K562 (cell line): ENCODE measurements at regions not wholly inside any gene's neighbourhood (a gene's known extent, or its start where the extent isn't known, plus 50 kb on each side); places are given as distances from the start of the nearest gene placed in this dataset.

Source experiments
- ATAC-seq: fragments of 200-7000 bp; cut with Tn5 transposase; 3 replicates; pipeline ENCODE4 v1.9.1; 2020; ENCODE audit warnings: moderate library complexity
- BruUV-seq: library from RNA; stranded (reverse); fragments of 400-500 nt; replicated peaks from 2 replicates; lab custom pipeline; 2021; lab: Mats Ljungman, UMichigan
- CTCF ChIA-PET: fragments of 300-600 bp; formaldehyde crosslinking; extraction: SDS; loops from one replicate; lab custom pipeline; 2021; ENCODE audit warnings: low intra/inter-chr PET ratio; lab: Yijun Ruan, JAX
- POLR2A ChIA-PET: fragments of 300-600, 350-650 bp; sonication (Branson Sonifier 250); formaldehyde crosslinking; extraction: SDS; loops from one replicate; lab custom pipeline; 2021; ENCODE audit warnings: antibody characterized with exemption, inconsistent platforms; lab: Yijun Ruan, JAX
- DNase-seq, 4 experiments: peaks; one replicate each; pipeline versions ENCODE4 v3.0.0 to v3.0.0-alpha.2; 2011 to 2018; ENCODE audit warnings: low spot score in 3 of 4, mixed read lengths in 3 of 4; ENCODE audit errors: extremely low read depth in 1 of 4
- FAIRE-seq: peaks from 2 replicates; lab custom pipeline; 2011; peaks lifted over from hg19 to GRCh38; lab: Jason Lieb, UNC
- H2AFZ ChIP-seq: 2 replicates; pipeline ENCODE4 v1.6.0; 2011; ENCODE audit warnings: low read depth, low read length, control low read depth, inconsistent platforms
- H3K27ac ChIP-seq: fragments of 200-600 bp; 3 replicates; pipeline ENCODE4 v1.8.0; 2011; ENCODE audit warnings: low read depth, mild to moderate bottlenecking, control low read depth, inconsistent platforms, low read length, moderate library complexity, mixed read lengths; ENCODE audit errors: extremely low read depth
- H3K27me3 ChIP-seq, 2 experiments: fragments of 300-600 bp in 1 of 2; 2 replicates in 1 of 2; 3 replicates in 1 of 2; pipeline versions ENCODE4 v1.6.0 to v1.8.0; 2011; ENCODE audit warnings: inconsistent platforms in 2 of 2, low read length in 2 of 2, mild to moderate bottlenecking in 1 of 2, mixed read lengths in 1 of 2, moderate library complexity in 1 of 2; ENCODE audit not compliant: control insufficient read depth in 2 of 2, insufficient read depth in 2 of 2
- H3K36me3 ChIP-seq: fragments of 300-600 bp; 3 replicates; pipeline ENCODE4 v1.8.0; 2011; ENCODE audit warnings: mild to moderate bottlenecking, low read length, inconsistent platforms; ENCODE audit not compliant: control insufficient read depth, insufficient read depth
- H3K4me1 ChIP-seq, 2 experiments: fragments of 200-600 bp in 1 of 2; replicated peaks in 1 of 2; 2 replicates in 1 of 2; 3 replicates in 1 of 2; pipeline versions ENCODE4 v1.5.1 to v1.8.0; 2011; ENCODE audit warnings: inconsistent platforms in 2 of 2, low read length in 2 of 2, mild to moderate bottlenecking in 1 of 2, mixed read lengths in 1 of 2, moderate library complexity in 1 of 2; ENCODE audit not compliant: control insufficient read depth in 2 of 2, insufficient read depth in 2 of 2
- H3K4me2 ChIP-seq: 2 replicates; pipeline ENCODE4 v1.6.1; 2011; ENCODE audit warnings: low read length, control low read depth, inconsistent platforms, mixed read lengths; ENCODE audit not compliant: insufficient read depth
- H3K4me3 ChIP-seq: fragments of 200-600 bp; sonication (generic), shearing (Covaris generic); 2 replicates; pipeline ENCODE4 v1.5.1; 2016; ENCODE audit warnings: control low read depth, inconsistent platforms
- H3K79me2 ChIP-seq: fragments of 200-600 bp; 3 replicates; pipeline ENCODE4 v1.8.0; 2011; ENCODE audit warnings: low read length, inconsistent platforms; ENCODE audit not compliant: control insufficient read depth, insufficient read depth
- H3K9ac ChIP-seq, 2 experiments: 2 replicates each; pipeline versions ENCODE4 v1.6.0 to v1.6.1; 2011; ENCODE audit warnings: low read depth in 2 of 2, low read length in 2 of 2, control low read depth in 1 of 2, inconsistent platforms in 1 of 2, mild to moderate bottlenecking in 1 of 2, mixed read lengths in 1 of 2; ENCODE audit not compliant: insufficient read depth in 1 of 2
- H3K9me1 ChIP-seq: one replicate; pipeline ENCODE4 v1.6.0; 2011; ENCODE audit warnings: inconsistent platforms, mild to moderate bottlenecking, low read length, moderate library complexity; ENCODE audit not compliant: control insufficient read depth, insufficient read depth
- H3K9me3 ChIP-seq: replicated peaks from 2 replicates; pipeline ENCODE4 v1.5.1; 2011; ENCODE audit warnings: low read depth, low read length, inconsistent platforms; ENCODE audit not compliant: control insufficient read depth, insufficient read depth
- H4K20me1 ChIP-seq: replicated peaks from 2 replicates; pipeline ENCODE4 v1.6.1; 2011; ENCODE audit warnings: low read length, inconsistent platforms, mixed read lengths; ENCODE audit not compliant: control insufficient read depth, insufficient read depth
- FOXA3 ChIP-seq, 2 experiments: fragments of 450-650 bp in 1 of 2; sonication (generic) in 1 of 2; formaldehyde crosslinking; IDR thresholded peaks in 1 of 2; conservative IDR thresholded peaks in 1 of 2; 2 replicates each; pipeline versions ENCODE4 v1.4.0 to v1.8.0; 2020 to 2022; ENCODE audit warnings: mild to moderate bottlenecking in 2 of 2, missing genetic modification reagents in 1 of 2
- GATA2 ChIP-seq: sonication (generic); formaldehyde crosslinking; IDR thresholded peaks from 2 replicates; pipeline ENCODE4 v1.4.0; 2020; ENCODE audit warnings: mild to moderate bottlenecking, missing genetic modification reagents
- XRCC3 ChIP-seq: fragments of 450-650 bp; IDR thresholded peaks from 2 replicates; pipeline ENCODE4 v1.6.1; 2017; ENCODE audit warnings: mild to moderate bottlenecking, moderate library complexity
- ZNF263 ChIP-seq: sonication (generic); formaldehyde crosslinking; IDR thresholded peaks from 2 replicates; pipeline ENCODE4 v1.8.0; 2022; ENCODE audit warnings: mild to moderate bottlenecking, missing genetic modification reagents, borderline replicate concordance
- ZNF695 ChIP-seq: fragments of 450-650 bp; formaldehyde crosslinking; IDR thresholded peaks from 2 replicates; pipeline ENCODE4 v1.4.0; 2020; ENCODE audit warnings: mild to moderate bottlenecking, moderate library complexity
- whole genome bisulfite sequencing: fragments of 100-300 bp; shearing (Covaris generic); methylation state at CpG from one replicate; pipeline ENCODE4 v1.1.6; 2016; ENCODE audit warnings: low coverage, mixed read lengths; ENCODE audit not compliant: insufficient coverage; ENCODE audit errors: missing lambda C conversion rate; 5-methylcytosine and 5-hydroxymethylcytosine counted together
- in situ Hi-C: fragments of 300-500 bp; cut with MboI; formaldehyde crosslinking; loops from 4 replicates; pipeline ENCODE4 v1.15.0; 2018; ENCODE audit warnings: inconsistent platforms, mixed read lengths
- intact Hi-C: fragments of 100-400 bp; cut with micrococcal nuclease; formaldehyde crosslinking; loops from 2 replicates; pipeline ENCODE4 v1.14.2; 2022

GRCh38 chr17:79539944-79540705, 70.7 kb downstream of the RBFOX3 start:
- Histone ChIP-seq H3K36me3 (no peaks in the 10 kb centered on the region), H3K27ac (no peak overlapping the region), H3K4me2 (no peak overlapping the region), H3K27me3 (peaks cover 31 to 81% of the 10 kb centered on the region in 2 experiments; a peak in 4 of 5 replicates), H3K9me3 (no peaks in the 10 kb centered on the region), H3K79me2 (no peaks in the 10 kb centered on the region), H4K20me1 (peaks cover 6% of the 10 kb centered on the region; the same call in 1 of the 2 replicates), H3K9me1 (peaks cover 4% of the 10 kb centered on the region), H3K9ac (no peak overlapping the region; a peak in 1 of 4 replicates), H3K4me3 (no peak overlapping the region), H2AFZ (no peak overlapping the region), H3K4me1 (no peaks in the 10 kb centered on the region)
- in situ Hi-C loops, result no loop called here
- ChIA-PET CTCF (no interaction called here), POLR2A (interaction anchor here (0.7 to 1.2 kb wide), 2 partner anchors 9 to 13 kb away, joined by 3 to 7 read pairs; no protein-coding TSS in a partner anchor)
- no peak for FAIRE-seq
- intact Hi-C loops, result no loop called here
- TF ChIP-seq ZNF695 (CRISPR knock-in tag), result no peak
- TF ChIP-seq ZNF263 (CRISPR knock-in tag), result peak; percentile 56; the same call in 1 of the 2 replicates
- no peak for TF ChIP-seq FOXA3 (CRISPR knock-in tag; conservative IDR thresholded peaks at IDR 0.05 in 1 of 2, IDR thresholded peaks at IDR 0.05 in 1 of 2)
- TF ChIP-seq GATA2 (CRISPR knock-in tag), result no peak
- TF ChIP-seq XRCC3, result no peak
- no TSS peak for BruUV-seq
- DNase-seq, result no peak
- no peak for ATAC-seq
- WGBS, result 1% methylated on average over 25 of the region's 25 CpGs
